ENCODE measurements at regions not wholly inside any gene's neighbourhood (a gene's known extent, or its start where the extent isn't known, plus 50 kb on each side); places are given as distances from the start of the nearest gene placed in this dataset.

- no peak overlapping the region for H3K27ac ChIP-seq
- DNase-seq = no peak
- H3K9me3 ChIP-seq (ENCODE audit: low read depth) = no peaks in the 10 kb centered on the region
- no peak overlapping the region for H3K4me3 ChIP-seq
- H3K27me3 ChIP-seq (replicated peaks; ENCODE audit: insufficient read depth) = no peaks in the 10 kb centered on the region
- no peaks in the 10 kb centered on the region for H3F3A ChIP-seq (ENCODE audit: insufficient read depth)
- no peak overlapping the region for H3K4me2 ChIP-seq (ENCODE audit: unreplicated experiment)
- H3K4me1 ChIP-seq (ENCODE audit: insufficient read depth) = no peaks in the 10 kb centered on the region
- no peaks in the 10 kb centered on the region for H3K36me3 ChIP-seq (ENCODE audit: low read depth)
- H3K9me2 ChIP-seq (ENCODE audit: insufficient read depth) = no peaks in the 10 kb centered on the region
- no peak overlapping the region for H2AFZ ChIP-seq
- TF ChIP-seq EZH2 (IDR thresholded peaks at IDR 0.05; ENCODE audit: insufficient read depth, poor library complexity, severe bottlenecking) (no peak), EZH2phosphoT487 (IDR thresholded peaks at IDR 0.05; ENCODE audit: insufficient read depth, low read depth) (no peak)
- no peaks in the 10 kb centered on the region for H3K79me2 ChIP-seq (ENCODE audit: insufficient read depth)
- H4K20me1 ChIP-seq (ENCODE audit: insufficient read depth) = no peaks in the 10 kb centered on the region
- H3K9ac ChIP-seq = no peak overlapping the region
- in situ Hi-C loops (cut with MboI) = no loop called here
Observed at GRCh38 chr5:163670036-163670435, 164.6 kb downstream of the MAT2B start.

GRCh38 chr5:163677092-163677491, 171.7 kb downstream of the MAT2B start:
- Histone ChIP-seq H4K20me1 (ENCODE audit: insufficient read depth) (no peaks in the 10 kb centered on the region), H3K9ac (no peak overlapping the region), H3K4me1 (ENCODE audit: insufficient read depth) (no peaks in the 10 kb centered on the region), H3K79me2 (ENCODE audit: insufficient read depth) (no peaks in the 10 kb centered on the region), H3K9me2 (ENCODE audit: insufficient read depth) (no peaks in the 10 kb centered on the region), H3K27ac (no peak overlapping the region), H3K9me3 (ENCODE audit: low read depth) (no peaks in the 10 kb centered on the region), H3K4me2 (ENCODE audit: unreplicated experiment) (no peak overlapping the region), H2AFZ (no peak overlapping the region), H3K4me3 (no peak overlapping the region), H3K36me3 (ENCODE audit: low read depth) (no peaks in the 10 kb centered on the region), H3F3A (ENCODE audit: insufficient read depth) (no peaks in the 10 kb centered on the region), H3K27me3 (replicated peaks; ENCODE audit: insufficient read depth) (no peaks in the 10 kb centered on the region)
- in situ Hi-C loops (cut with MboI) = loop anchor here (25.0 kb wide), 1 partner anchor 1535 kb away; no protein-coding TSS in a partner anchor
- DNase-seq = no peak
- 70 to 92% methylated on average over 2 of the region's 2 CpGs for WGBS, 2 experiments (ENCODE audit: low coverage in 1 of 2, low lambda C conversion rate in 2 of 2, missing lambda C conversion rate in 2 of 2)
- TF ChIP-seq EZH2 (IDR thresholded peaks at IDR 0.05; ENCODE audit: insufficient read depth, poor library complexity, severe bottlenecking) = no peak
- TF ChIP-seq EZH2phosphoT487 (IDR thresholded peaks at IDR 0.05; ENCODE audit: insufficient read depth, low read depth) = no peak

DNA sequence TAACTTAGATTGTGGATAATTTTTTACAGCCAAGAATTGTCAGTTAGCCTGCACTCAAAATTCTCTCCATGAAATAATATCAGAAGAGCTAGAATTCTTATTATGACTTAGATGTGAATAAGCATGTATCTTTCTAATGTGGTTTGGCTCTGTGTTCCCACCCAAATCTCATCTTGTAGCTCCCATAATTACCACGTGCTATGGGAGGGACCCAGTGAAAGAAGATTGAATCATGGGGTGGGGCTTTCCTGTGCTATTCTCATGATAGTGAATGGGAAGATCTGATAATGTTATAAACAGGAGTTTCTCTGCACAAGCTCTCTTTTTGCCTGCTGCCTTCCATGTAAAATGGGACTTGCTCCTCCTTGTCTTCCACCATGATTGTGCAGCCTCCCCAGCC, 176.8 kb downstream of the MAT2B start:
- Histone ChIP-seq H3K9me2 (ENCODE audit: insufficient read depth) (no peaks in the 10 kb centered on the region), H3K4me1 (ENCODE audit: insufficient read depth) (no peaks in the 10 kb centered on the region), H3K9me3 (ENCODE audit: low read depth) (no peaks in the 10 kb centered on the region), H4K20me1 (ENCODE audit: insufficient read depth) (no peaks in the 10 kb centered on the region), H3K4me2 (ENCODE audit: unreplicated experiment) (no peak overlapping the region), H3K4me3 (no peak overlapping the region), H2AFZ (no peak overlapping the region), H3K79me2 (ENCODE audit: insufficient read depth) (no peaks in the 10 kb centered on the region), H3K9ac (no peak overlapping the region), H3K36me3 (ENCODE audit: low read depth) (no peaks in the 10 kb centered on the region), H3F3A (ENCODE audit: insufficient read depth) (no peaks in the 10 kb centered on the region), H3K27me3 (replicated peaks; ENCODE audit: insufficient read depth) (no peaks in the 10 kb centered on the region), H3K27ac (no peak overlapping the region)
- in situ Hi-C loops (cut with MboI) = loop anchor here (25.0 kb wide), 1 partner anchor 1530 kb away; no protein-coding TSS in a partner anchor
- no peak for TF ChIP-seq EZH2 (IDR thresholded peaks at IDR 0.05; ENCODE audit: insufficient read depth, poor library complexity, severe bottlenecking)
- no peak for TF ChIP-seq EZH2phosphoT487 (IDR thresholded peaks at IDR 0.05; ENCODE audit: insufficient read depth, low read depth)
- peak; percentile 8 for DNase-seq
- WGBS, 2 experiments (ENCODE audit: low coverage in 1 of 2, low lambda C conversion rate in 2 of 2, missing lambda C conversion rate in 2 of 2) = 0% methylated on average over 1 of the region's 1 CpG

- Histone ChIP-seq H4K20me1 (ENCODE audit: insufficient read depth) (no peaks in the 10 kb centered on the region), H3K4me2 (ENCODE audit: unreplicated experiment) (no peak overlapping the region), H3K9ac (no peak overlapping the region), H2AFZ (no peak overlapping the region), H3K4me1 (ENCODE audit: insufficient read depth) (no peaks in the 10 kb centered on the region), H3K4me3 (no peak overlapping the region), H3K36me3 (ENCODE audit: low read depth) (no peaks in the 10 kb centered on the region), H3K27me3 (replicated peaks; ENCODE audit: insufficient read depth) (no peaks in the 10 kb centered on the region), H3K27ac (no peak overlapping the region), H3K79me2 (ENCODE audit: insufficient read depth) (no peaks in the 10 kb centered on the region), H3K9me3 (ENCODE audit: low read depth) (no peaks in the 10 kb centered on the region), H3F3A (ENCODE audit: insufficient read depth) (no peaks in the 10 kb centered on the region), H3K9me2 (ENCODE audit: insufficient read depth) (no peaks in the 10 kb centered on the region)
- no peak for TF ChIP-seq EZH2phosphoT487 (IDR thresholded peaks at IDR 0.05; ENCODE audit: insufficient read depth, low read depth)
- no peak for TF ChIP-seq EZH2 (IDR thresholded peaks at IDR 0.05; ENCODE audit: insufficient read depth, poor library complexity, severe bottlenecking)
- in situ Hi-C loops (cut with MboI) = loop anchor here (25.0 kb wide), 1 partner anchor 1525 kb away; no protein-coding TSS in a partner anchor
- DNase-seq = no peak
- 57 to 59% methylated on average over 3 of the region's 3 CpGs for WGBS, 2 experiments (ENCODE audit: low coverage in 1 of 2, low lambda C conversion rate in 2 of 2, missing lambda C conversion rate in 2 of 2)
Observed at GRCh38 chr5:163687414-163687813, 182.0 kb downstream of the MAT2B start.

- Histone ChIP-seq H3K27ac (no peak overlapping the region), H3K36me3 (ENCODE audit: low read depth) (no peaks in the 10 kb centered on the region), H3K9me3 (ENCODE audit: low read depth) (no peaks in the 10 kb centered on the region), H3K9ac (no peak overlapping the region), H3K9me2 (ENCODE audit: insufficient read depth) (no peaks in the 10 kb centered on the region), H3K79me2 (ENCODE audit: insufficient read depth) (no peaks in the 10 kb centered on the region), H3K4me3 (no peak overlapping the region), H2AFZ (no peak overlapping the region), H3K4me1 (ENCODE audit: insufficient read depth) (no peaks in the 10 kb centered on the region), H3K4me2 (ENCODE audit: unreplicated experiment) (no peak overlapping the region), H4K20me1 (ENCODE audit: insufficient read depth) (no peaks in the 10 kb centered on the region), H3F3A (ENCODE audit: insufficient read depth) (no peaks in the 10 kb centered on the region), H3K27me3 (replicated peaks; ENCODE audit: insufficient read depth) (no peaks in the 10 kb centered on the region)
- TF ChIP-seq EZH2 (IDR thresholded peaks at IDR 0.05; ENCODE audit: insufficient read depth, poor library complexity, severe bottlenecking) = no peak
- no peak for TF ChIP-seq EZH2phosphoT487 (IDR thresholded peaks at IDR 0.05; ENCODE audit: insufficient read depth, low read depth)
- in situ Hi-C loops (cut with MboI) = loop anchor here (10.0 to 25.0 kb wide), 2 partner anchors 813 to 1520 kb away; no protein-coding TSS in a partner anchor
- 93 to 94% methylated on average over 2 of the region's 2 CpGs for WGBS, 2 experiments (ENCODE audit: low coverage in 1 of 2, low lambda C conversion rate in 2 of 2, missing lambda C conversion rate in 2 of 2)
- DNase-seq = no peak
Observed at GRCh38 chr5:163692091-163692490, 186.7 kb downstream of the MAT2B start.
